Effector memory CD4-positive, alpha-beta T cell (primary cell): ENCODE measurements at regions not wholly inside any gene's neighbourhood (a gene's known extent, or its start where the extent isn't known, plus 50 kb on each side); places are given as distances from the start of the nearest gene placed in this dataset.

Experiments used
- DNase-seq, 3 donors: peaks; one replicate each; pipeline ENCODE4 v3.0.0-alpha.2; 2020
- H3K27ac ChIP-seq: 2 replicates; pipeline ENCODE4 v1.7.0; 2013; ENCODE audit warnings: mild to moderate bottlenecking, low read length, moderate library complexity; ENCODE audit not compliant: insufficient read depth, poor library complexity, severe bottlenecking
- H3K27me3 ChIP-seq: replicated peaks from 2 replicates; pipeline ENCODE4 v1.7.0; 2013; ENCODE audit warnings: mild to moderate bottlenecking, low read length; ENCODE audit not compliant: insufficient read depth, control insufficient read depth, poor library complexity, severe bottlenecking
- H3K36me3 ChIP-seq: 2 replicates; pipeline ENCODE4 v1.7.0; 2013; ENCODE audit warnings: mild to moderate bottlenecking, low read length, moderate library complexity; ENCODE audit not compliant: control insufficient read depth, insufficient read depth
- H3K4me1 ChIP-seq: 2 replicates; pipeline ENCODE4 v1.7.0; 2013; ENCODE audit warnings: low read length, mild to moderate bottlenecking; ENCODE audit not compliant: control insufficient read depth, insufficient read depth, poor library complexity, severe bottlenecking
- H3K4me3 ChIP-seq: 2 replicates; pipeline ENCODE4 v1.7.0; 2013; ENCODE audit warnings: low read length, low read depth, mild to moderate bottlenecking; ENCODE audit not compliant: insufficient read depth, poor library complexity, severe bottlenecking
- H3K9me3 ChIP-seq: 2 replicates; pipeline ENCODE4 v1.7.0; 2013; ENCODE audit warnings: mild to moderate bottlenecking, low read length, moderate library complexity; ENCODE audit not compliant: control insufficient read depth

- Histone ChIP-seq H3K9me3 (no peaks in the 10 kb centered on the region), H3K4me1 (no peaks in the 10 kb centered on the region), H3K36me3 (no peaks in the 10 kb centered on the region), H3K27me3 (no peaks in the 10 kb centered on the region), H3K4me3 (no peak overlapping the region), H3K27ac (no peak overlapping the region)
- DNase-seq, result no peak
These were observed 49.7 kb downstream of the GLI2 start for GRCh38 chr2:120785228-120785966.

DNA sequence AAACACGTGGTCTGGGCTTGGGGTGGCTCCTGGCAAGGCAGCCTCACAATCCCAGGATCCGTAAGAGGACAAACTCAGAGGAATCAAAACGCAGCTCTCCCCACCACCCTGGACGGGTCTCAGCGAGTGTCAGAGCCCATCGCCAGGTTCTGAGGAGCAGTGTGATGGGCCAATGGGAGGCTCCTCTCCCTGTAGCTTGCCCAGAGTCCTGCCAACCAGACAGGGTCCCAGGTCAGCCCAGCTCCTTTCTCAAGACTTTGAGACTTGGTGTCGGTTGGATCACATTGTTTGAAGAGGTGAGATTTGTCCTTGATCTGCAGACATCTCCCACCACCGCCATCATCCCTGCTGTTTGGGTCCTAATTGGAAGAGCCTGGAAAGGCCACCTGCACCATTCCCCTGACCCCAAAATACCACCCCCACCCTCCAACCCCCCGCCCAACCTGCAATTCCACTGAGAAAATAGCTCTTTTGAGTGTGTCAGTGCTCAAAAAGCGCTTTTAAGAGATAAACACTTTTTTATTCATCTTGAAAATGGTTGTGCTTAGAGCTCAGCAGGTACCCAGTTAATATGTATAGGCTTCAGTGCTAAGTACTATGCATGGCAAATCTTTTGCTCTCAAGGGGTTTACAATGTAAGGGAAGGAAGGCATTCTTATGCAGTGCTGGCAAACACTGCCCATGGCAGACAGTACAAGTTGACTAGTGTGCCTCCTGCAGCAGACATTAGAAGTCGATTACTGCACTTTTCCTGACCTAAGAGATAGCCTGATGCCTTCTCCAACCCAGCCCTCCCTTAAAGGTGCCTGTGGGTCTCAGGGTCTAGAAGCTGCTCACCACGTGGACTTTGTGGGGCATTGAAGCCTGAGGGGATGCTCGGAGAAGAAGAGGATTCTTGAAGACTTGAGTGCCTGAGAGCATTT, 50.6 kb downstream of the GLI2 start:
- Histone ChIP-seq H3K27ac (no peak overlapping the region), H3K4me3 (no peak overlapping the region), H3K4me1 (no peaks in the 10 kb centered on the region), H3K9me3 (no peaks in the 10 kb centered on the region), H3K36me3 (no peaks in the 10 kb centered on the region), H3K27me3 (no peaks in the 10 kb centered on the region)
- DNase-seq, result no peak

GRCh38 chr2:120787111-120787821, 51.6 kb downstream of the GLI2 start:
- no peaks in the 10 kb centered on the region for H3K27me3 ChIP-seq
- H3K9me3 ChIP-seq, result no peaks in the 10 kb centered on the region
- DNase-seq, result no peak
- H3K4me1 ChIP-seq, result no peaks in the 10 kb centered on the region
- H3K27ac ChIP-seq, result no peak overlapping the region
- no peak overlapping the region for H3K4me3 ChIP-seq
- no peaks in the 10 kb centered on the region for H3K36me3 ChIP-seq

DNA sequence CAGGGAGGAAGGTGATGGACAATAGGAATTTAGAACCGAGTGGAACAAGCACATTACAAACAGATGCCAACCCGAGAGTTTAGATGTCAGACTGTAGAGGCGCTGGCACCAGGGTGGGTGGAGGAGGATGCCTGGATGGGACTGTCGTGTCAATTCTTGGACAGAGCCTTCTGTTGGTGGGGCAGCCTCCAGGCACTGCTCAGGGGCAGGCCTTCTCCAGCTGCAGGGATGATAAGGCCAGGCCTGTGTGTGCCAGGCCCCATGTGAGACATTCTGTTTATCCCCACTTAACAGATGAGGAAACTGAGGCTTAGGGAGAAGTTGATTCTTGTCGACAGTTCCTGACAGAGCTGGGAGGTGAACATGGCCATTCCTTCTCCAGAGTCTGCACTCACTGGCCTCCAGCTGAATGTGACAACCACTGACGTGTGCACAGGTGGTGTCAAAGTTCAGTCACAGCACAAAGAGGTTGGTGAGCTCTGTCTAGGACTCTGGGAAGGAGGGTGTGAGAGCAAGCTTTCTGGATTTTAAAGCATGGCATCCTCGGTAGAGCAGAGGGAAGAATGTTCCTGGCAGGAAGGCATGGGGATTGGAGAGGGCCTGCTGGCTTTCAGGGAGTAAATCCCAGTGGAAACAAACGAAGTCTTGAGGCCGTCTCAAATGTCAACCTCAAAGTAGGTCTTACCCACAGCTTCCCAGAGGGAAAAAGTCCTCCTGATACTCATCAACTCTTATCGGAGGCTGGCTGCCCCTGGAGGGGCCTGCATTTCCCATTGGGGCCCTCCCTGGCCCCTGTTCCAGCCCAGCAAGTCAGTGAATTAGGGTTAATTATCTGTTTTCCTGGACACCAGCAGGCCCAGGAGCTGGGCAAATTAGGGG, 52.4 kb downstream of the GLI2 start:
- no peak overlapping the region for H3K4me3 ChIP-seq
- no peaks in the 10 kb centered on the region for H3K36me3 ChIP-seq
- H3K4me1 ChIP-seq, result no peaks in the 10 kb centered on the region
- no peak overlapping the region for H3K27ac ChIP-seq
- no peaks in the 10 kb centered on the region for H3K27me3 ChIP-seq
- DNase-seq, result no peak
- no peaks in the 10 kb centered on the region for H3K9me3 ChIP-seq

GRCh38 chr2:120791243-120791961, 55.7 kb downstream of the GLI2 start:
- no peaks in the 10 kb centered on the region for H3K4me1 ChIP-seq
- no peak overlapping the region for H3K4me3 ChIP-seq
- no peaks in the 10 kb centered on the region for H3K27me3 ChIP-seq
- no peak overlapping the region for H3K27ac ChIP-seq
- no peak for DNase-seq
- H3K9me3 ChIP-seq, result no peaks in the 10 kb centered on the region
- H3K36me3 ChIP-seq, result no peaks in the 10 kb centered on the region

GRCh38 chr2:120791962-120792297, 56.3 kb downstream of the GLI2 start:
- DNase-seq, result no peak
- Histone ChIP-seq H3K27ac (no peak overlapping the region), H3K27me3 (no peaks in the 10 kb centered on the region), H3K4me3 (no peak overlapping the region), H3K9me3 (no peaks in the 10 kb centered on the region), H3K36me3 (no peaks in the 10 kb centered on the region), H3K4me1 (no peaks in the 10 kb centered on the region)

DNA sequence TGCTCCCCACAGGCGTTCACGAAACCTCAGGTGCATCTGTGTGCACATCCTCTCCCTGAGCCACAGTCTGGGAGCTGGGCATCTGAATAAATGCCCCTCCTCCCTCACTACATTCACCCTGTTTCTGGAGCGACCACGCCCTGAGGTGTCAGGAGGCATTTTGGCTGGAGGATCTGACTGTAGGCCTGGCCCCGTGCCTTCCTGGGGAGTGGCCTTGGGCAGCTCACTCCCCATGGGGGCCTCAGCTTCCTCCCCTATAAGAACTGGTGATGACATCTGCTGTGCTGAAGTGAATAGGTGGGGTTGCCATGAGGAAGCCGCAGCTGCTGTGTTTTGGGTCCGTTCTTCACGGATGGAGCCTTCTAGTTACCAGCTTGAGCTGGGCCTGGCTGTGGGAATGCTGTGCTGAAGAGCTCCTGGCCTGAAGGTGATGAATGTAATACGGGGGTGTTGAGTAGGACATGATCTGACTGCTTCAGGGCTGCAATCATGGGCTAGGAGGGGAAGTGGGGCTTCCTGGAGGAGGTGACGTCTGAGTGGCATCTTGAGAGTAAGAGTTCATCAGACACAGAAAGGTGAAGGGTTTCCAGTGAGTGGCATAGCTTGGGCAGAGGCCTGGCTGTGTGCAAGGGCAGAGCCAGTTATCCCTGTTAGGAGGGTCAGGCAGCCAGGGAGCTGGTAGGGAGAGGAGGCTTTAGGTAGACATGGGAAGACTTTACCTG, 58.2 kb downstream of the GLI2 start:
- no peak for DNase-seq

DNA sequence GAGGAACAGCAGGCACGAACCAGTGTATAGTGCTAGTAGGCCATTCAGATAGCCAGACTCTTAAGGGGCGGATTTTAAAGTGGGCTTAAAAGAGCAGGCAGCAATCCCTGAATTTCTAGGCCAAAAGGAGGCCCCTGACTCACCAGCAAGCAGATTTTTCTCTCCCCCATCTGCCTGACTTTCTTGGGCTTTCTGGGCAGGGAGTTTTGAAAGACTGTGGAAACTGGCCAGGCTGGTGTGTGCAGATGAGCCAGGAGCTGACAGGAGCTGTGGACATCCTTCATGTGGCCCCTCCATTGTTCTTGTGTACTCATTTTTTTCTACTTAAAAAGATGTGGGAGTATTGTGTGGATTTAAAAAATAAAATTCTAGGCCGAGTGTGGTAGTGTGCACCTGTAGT, 59.0 kb downstream of the GLI2 start:
- Histone ChIP-seq H3K4me1 (no peaks in the 10 kb centered on the region), H3K9me3 (no peaks in the 10 kb centered on the region), H3K4me3 (no peak overlapping the region), H3K27me3 (no peaks in the 10 kb centered on the region), H3K36me3 (no peaks in the 10 kb centered on the region), H3K27ac (no peak overlapping the region)
- DNase-seq, result no peak

More for the DNA sequence above, 58.2 kb downstream of the GLI2 start:
- no peak overlapping the region for H3K4me3 ChIP-seq
- H3K36me3 ChIP-seq, result no peaks in the 10 kb centered on the region
- H3K4me1 ChIP-seq, result no peaks in the 10 kb centered on the region
- no peaks in the 10 kb centered on the region for H3K27me3 ChIP-seq
- H3K9me3 ChIP-seq, result no peaks in the 10 kb centered on the region
- no peak overlapping the region for H3K27ac ChIP-seq
